GM19239 (cell line): ENCODE measurements at regions not wholly inside any gene's neighbourhood (a gene's known extent, or its start where the extent isn't known, plus 50 kb on each side); places are given as distances from the start of the nearest gene placed in this dataset.

Experiments used
- DNase-seq: peaks from one replicate; pipeline ENCODE4 v3.0.0; 2011; ENCODE audit warnings: low spot score; ENCODE audit not compliant: insufficient read length
- FAIRE-seq: peaks from 2 replicates; lab custom pipeline; 2011; peaks lifted over from hg19 to GRCh38; lab: Jason Lieb, UNC

GRCh38 chr10:44473146-44473545, 88.2 kb upstream of the CXCL12 start:
- DNase-seq: no peak
- FAIRE-seq: no peak

GRCh38 chr10:44476409-44477045, 91.6 kb upstream of the CXCL12 start:
- FAIRE-seq (no peak), DNase-seq (no peak)

GRCh38 chr10:44477046-44477425, 92.1 kb upstream of the CXCL12 start:
- DNase-seq: no peak
- no peak for FAIRE-seq

- no peak for DNase-seq
These were observed 93.1 kb upstream of the CXCL12 start for GRCh38 chr10:44478040-44478439.

GRCh38 chr10:44478876-44479705, 94.2 kb upstream of the CXCL12 start:
- DNase-seq (no peak), FAIRE-seq (no peak)

More at GRCh38 chr10:44478040-44478439, 93.1 kb upstream of the CXCL12 start:
- no peak for FAIRE-seq

GRCh38 chr10:44492678-44493077, 107.8 kb upstream of the CXCL12 start:
- FAIRE-seq (no peak), DNase-seq (no peak)

- DNase-seq (no peak), FAIRE-seq (no peak)
These were observed 113.3 kb upstream of the CXCL12 start for GRCh38 chr10:44498222-44498621.

GRCh38 chr10:44500451-44500850, 115.6 kb upstream of the CXCL12 start:
- no peak for DNase-seq
- FAIRE-seq: no peak

- FAIRE-seq (no peak), DNase-seq (no peak)
These were observed 121.5 kb upstream of the CXCL12 start for GRCh38 chr10:44506386-44506785.

GRCh38 chr10:44510379-44511115, 125.7 kb upstream of the CXCL12 start:
- FAIRE-seq: no peak

GRCh38 chr10:44511166-44511565, 126.3 kb upstream of the CXCL12 start:
- FAIRE-seq (no peak), DNase-seq (no peak)

More at GRCh38 chr10:44510379-44511115, 125.7 kb upstream of the CXCL12 start:
- no peak for DNase-seq

- no peak for FAIRE-seq
- no peak for DNase-seq
These were observed 126.7 kb upstream of the CXCL12 start for GRCh38 chr10:44511601-44512000.

- FAIRE-seq (no peak), DNase-seq (no peak)
These were observed 127.6 kb upstream of the CXCL12 start for GRCh38 chr10:44512431-44513022.

GRCh38 chr10:44513591-44513990, 128.7 kb upstream of the CXCL12 start:
- DNase-seq: no peak
- no peak for FAIRE-seq

- no peak for FAIRE-seq
- no peak for DNase-seq
These were observed 132.0 kb upstream of the CXCL12 start for GRCh38 chr10:44516891-44517290.

- FAIRE-seq (no peak), DNase-seq (no peak)
These were observed 132.7 kb upstream of the CXCL12 start for GRCh38 chr10:44517635-44518034.

- DNase-seq (no peak), FAIRE-seq (no peak)
These were observed 134.5 kb upstream of the CXCL12 start for GRCh38 chr10:44519361-44519760.

- DNase-seq (no peak), FAIRE-seq (no peak)
These were observed 135.8 kb upstream of the CXCL12 start for GRCh38 chr10:44520651-44521050.

- FAIRE-seq (no peak), DNase-seq (no peak)
These were observed 154.3 kb upstream of the CXCL12 start for GRCh38 chr10:44539178-44539577.

- no peak for DNase-seq
- FAIRE-seq: no peak
These were observed 167.8 kb upstream of the CXCL12 start for GRCh38 chr10:44552726-44553125.
